ENCODE measurements at regions not wholly inside any gene's neighbourhood (a gene's known extent, or its start where the extent isn't known, plus 50 kb on each side); places are given as distances from the start of the nearest gene placed in this dataset.

DNA sequence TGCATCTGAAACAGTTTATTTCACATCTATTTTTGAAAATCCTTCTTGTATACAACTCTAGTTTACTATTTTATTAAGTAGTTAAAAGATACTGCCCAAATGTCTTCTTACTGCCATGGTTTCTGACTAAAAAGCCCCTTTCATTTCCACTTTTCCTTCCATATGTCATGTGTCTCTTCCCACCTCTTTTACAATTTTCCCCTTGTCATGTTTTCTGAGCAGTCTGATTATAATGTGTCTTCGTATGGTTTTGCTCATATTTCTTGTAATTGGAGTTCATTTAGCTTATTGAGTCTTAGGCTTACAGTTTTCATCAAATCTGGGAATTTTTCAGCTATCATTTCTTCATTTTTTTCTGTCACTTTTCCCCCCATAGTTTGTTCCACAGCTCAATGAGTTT, 813.9 kb upstream of the GYPC start:
- TF ChIP-seq, protein P1, sequence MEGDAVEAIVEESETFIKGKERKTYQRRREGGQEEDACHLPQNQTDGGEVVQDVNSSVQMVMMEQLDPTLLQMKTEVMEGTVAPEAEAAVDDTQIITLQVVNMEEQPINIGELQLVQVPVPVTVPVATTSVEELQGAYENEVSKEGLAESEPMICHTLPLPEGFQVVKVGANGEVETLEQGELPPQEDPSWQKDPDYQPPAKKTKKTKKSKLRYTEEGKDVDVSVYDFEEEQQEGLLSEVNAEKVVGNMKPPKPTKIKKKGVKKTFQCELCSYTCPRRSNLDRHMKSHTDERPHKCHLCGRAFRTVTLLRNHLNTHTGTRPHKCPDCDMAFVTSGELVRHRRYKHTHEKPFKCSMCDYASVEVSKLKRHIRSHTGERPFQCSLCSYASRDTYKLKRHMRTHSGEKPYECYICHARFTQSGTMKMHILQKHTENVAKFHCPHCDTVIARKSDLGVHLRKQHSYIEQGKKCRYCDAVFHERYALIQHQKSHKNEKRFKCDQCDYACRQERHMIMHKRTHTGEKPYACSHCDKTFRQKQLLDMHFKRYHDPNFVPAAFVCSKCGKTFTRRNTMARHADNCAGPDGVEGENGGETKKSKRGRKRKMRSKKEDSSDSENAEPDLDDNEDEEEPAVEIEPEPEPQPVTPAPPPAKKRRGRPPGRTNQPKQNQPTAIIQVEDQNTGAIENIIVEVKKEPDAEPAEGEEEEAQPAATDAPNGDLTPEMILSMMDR (conservative IDR thresholded peaks at IDR 0.05; ENCODE audit: low read depth, low read length): no peak
- TF ChIP-seq EZH2phosphoT487 (IDR thresholded peaks at IDR 0.05; ENCODE audit: borderline replicate concordance, low read length) (no peak), EZH2 (IDR thresholded peaks at IDR 0.05; ENCODE audit: low read length, unreplicated experiment) (no peak)
